CD4-positive, alpha-beta T cell (primary cell): ENCODE measurements at regions not wholly inside any gene's neighbourhood (a gene's known extent, or its start where the extent isn't known, plus 50 kb on each side); places are given as distances from the start of the nearest gene placed in this dataset.

Experiments used
- ATAC-seq: fragments of 200-7000 bp; cut with Tn5 transposase; one replicate; pipeline ENCODE4 v1.10.0; 2022; ENCODE audit warnings: mild to moderate bottlenecking; ENCODE audit not compliant: poor library complexity
- CTCF ChIA-PET: fragments of 350-600 bp; sonication (Branson Sonifier 250); formaldehyde crosslinking; loops from one replicate; lab custom pipeline; 2021; ENCODE audit warnings: antibody characterized with exemption, inconsistent platforms; lab: Charles Lee
- POLR2A ChIA-PET: fragments of 350-600 bp; sonication (Branson Sonifier 250); formaldehyde crosslinking; loops from one replicate; lab custom pipeline; 2021; ENCODE audit warnings: antibody characterized with exemption, inconsistent platforms; lab: Charles Lee
- DNase-seq, 14 experiments: peaks; one replicate each; pipeline ENCODE4 v3.0.0-alpha.2; 2013 to 2020; ENCODE audit warnings: mixed read lengths in 2 of 14
- H3K27ac ChIP-seq, 2 donors: one replicate each; pipeline versions ENCODE4 v1.5.1 to v1.7.0; 2013; ENCODE audit warnings: low read length in 2 of 2, low read depth in 1 of 2, mild to moderate bottlenecking in 1 of 2
- H3K27me3 ChIP-seq, 2 experiments: 1 replicate in 1 of 2; 2 replicates in 1 of 2; pipeline versions ENCODE4 v1.6.1 to v1.7.0; 2013; ENCODE audit warnings: low read length in 2 of 2, control low read depth in 1 of 2, mild to moderate bottlenecking in 1 of 2, moderate library complexity in 1 of 2; ENCODE audit not compliant: insufficient read depth in 2 of 2, control insufficient read depth in 1 of 2
- H3K36me3 ChIP-seq: one replicate; pipeline ENCODE4 v1.6.1; 2013; ENCODE audit warnings: low read length, control low read depth; ENCODE audit not compliant: insufficient read depth
- H3K4me1 ChIP-seq: one replicate; pipeline ENCODE4 v1.6.1; 2013; ENCODE audit warnings: low read length, control low read depth; ENCODE audit not compliant: insufficient read depth
- H3K4me3 ChIP-seq: one replicate; pipeline ENCODE4 v1.5.1; 2013; ENCODE audit warnings: mild to moderate bottlenecking, low read length, moderate library complexity
- H3K9me3 ChIP-seq, 2 experiments: 1 replicate in 1 of 2; 2 replicates in 1 of 2; pipeline versions ENCODE4 v1.6.1 to v1.7.0; 2013; ENCODE audit warnings: low read length in 2 of 2, mild to moderate bottlenecking in 2 of 2, control low read depth in 1 of 2, moderate library complexity in 1 of 2; ENCODE audit not compliant: control insufficient read depth in 1 of 2, insufficient read depth in 1 of 2
- H3K27ac Mint-ChIP-seq: one replicate; pipeline ENCODE4 v1.8.0; 2020; ENCODE audit warnings: mixed read lengths
- H3K27me3 Mint-ChIP-seq: one replicate; pipeline ENCODE4 v1.8.0; 2021; ENCODE audit warnings: mixed read lengths
- H3K36me3 Mint-ChIP-seq: one replicate; pipeline ENCODE4 v1.8.0; 2021; ENCODE audit warnings: low read depth, mixed read lengths
- H3K4me1 Mint-ChIP-seq: one replicate; pipeline ENCODE4 v1.8.0; 2021; ENCODE audit warnings: low read depth, mixed read lengths
- H3K4me3 Mint-ChIP-seq: one replicate; pipeline ENCODE4 v1.8.0; 2020; ENCODE audit warnings: mild to moderate bottlenecking, mixed read lengths
- H3K9me3 Mint-ChIP-seq: one replicate; pipeline ENCODE4 v1.8.0; 2020; ENCODE audit warnings: mixed read lengths
- intact Hi-C, 2 experiments: fragments of 100-400 bp; cut with DNase I in 1 of 2; cut with micrococcal nuclease in 1 of 2; formaldehyde crosslinking; loops; one replicate each; pipeline versions ENCODE4 v1.15.1 to v1.9.0; 2023 to 2025; cut with DNase I, micrococcal nuclease
- TF ChIP-seq, protein P1 (sequence below): fragments of 200-600 bp; IDR thresholded peaks from one replicate; pipeline ENCODE4 v1.8.0; 2022; ENCODE audit warnings: antibody characterized with exemption, mild to moderate bottlenecking

DNA sequence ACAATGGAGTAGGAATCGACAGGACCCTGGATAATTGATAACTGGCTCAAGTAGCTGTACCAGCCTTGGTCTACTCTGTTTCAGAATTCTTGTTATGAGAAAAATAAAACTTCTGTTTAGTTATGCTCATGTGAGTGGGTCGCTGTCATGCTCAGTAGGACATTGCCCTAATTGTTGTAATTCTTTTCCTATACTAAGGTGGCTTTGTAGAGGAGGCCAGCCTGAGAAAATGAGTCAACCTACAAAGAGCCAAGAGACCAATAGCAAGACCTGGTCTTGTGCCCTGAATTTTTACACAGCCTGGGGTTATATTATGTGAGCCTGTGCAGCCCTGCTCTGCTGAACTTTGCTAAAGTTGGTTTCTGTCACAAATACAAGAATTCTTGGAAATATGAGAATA lies 238.4 kb downstream of the MEIS1 start:
- no peak overlapping the region for H3K4me3 Mint-ChIP-seq
- ATAC-seq (no peak), DNase-seq (no peak)
- ChIA-PET CTCF (no interaction called here), POLR2A (no interaction called here)
- TF ChIP-seq, protein P1, sequence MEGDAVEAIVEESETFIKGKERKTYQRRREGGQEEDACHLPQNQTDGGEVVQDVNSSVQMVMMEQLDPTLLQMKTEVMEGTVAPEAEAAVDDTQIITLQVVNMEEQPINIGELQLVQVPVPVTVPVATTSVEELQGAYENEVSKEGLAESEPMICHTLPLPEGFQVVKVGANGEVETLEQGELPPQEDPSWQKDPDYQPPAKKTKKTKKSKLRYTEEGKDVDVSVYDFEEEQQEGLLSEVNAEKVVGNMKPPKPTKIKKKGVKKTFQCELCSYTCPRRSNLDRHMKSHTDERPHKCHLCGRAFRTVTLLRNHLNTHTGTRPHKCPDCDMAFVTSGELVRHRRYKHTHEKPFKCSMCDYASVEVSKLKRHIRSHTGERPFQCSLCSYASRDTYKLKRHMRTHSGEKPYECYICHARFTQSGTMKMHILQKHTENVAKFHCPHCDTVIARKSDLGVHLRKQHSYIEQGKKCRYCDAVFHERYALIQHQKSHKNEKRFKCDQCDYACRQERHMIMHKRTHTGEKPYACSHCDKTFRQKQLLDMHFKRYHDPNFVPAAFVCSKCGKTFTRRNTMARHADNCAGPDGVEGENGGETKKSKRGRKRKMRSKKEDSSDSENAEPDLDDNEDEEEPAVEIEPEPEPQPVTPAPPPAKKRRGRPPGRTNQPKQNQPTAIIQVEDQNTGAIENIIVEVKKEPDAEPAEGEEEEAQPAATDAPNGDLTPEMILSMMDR, result no peak
- no peaks in the 10 kb centered on the region for H3K36me3 Mint-ChIP-seq
- no peaks in the 10 kb centered on the region for H3K27me3 ChIP-seq
- H3K9me3 ChIP-seq, result no peaks in the 10 kb centered on the region
- intact Hi-C loops, result no loop called here
- no peaks in the 10 kb centered on the region for H3K27me3 Mint-ChIP-seq
- H3K4me1 Mint-ChIP-seq, result no peaks in the 10 kb centered on the region
- no peaks in the 10 kb centered on the region for H3K4me1 ChIP-seq
- H3K27ac Mint-ChIP-seq, result no peak overlapping the region
- no peak overlapping the region for H3K27ac ChIP-seq
- no peaks in the 10 kb centered on the region for H3K36me3 ChIP-seq
- H3K4me3 ChIP-seq, result no peak overlapping the region
- no peaks in the 10 kb centered on the region for H3K9me3 Mint-ChIP-seq

- H3K27me3 Mint-ChIP-seq, result no peaks in the 10 kb centered on the region
- Histone ChIP-seq H3K4me1 (no peaks in the 10 kb centered on the region), H3K9me3 (no peaks in the 10 kb centered on the region), H3K36me3 (no peaks in the 10 kb centered on the region), H3K27me3 (no peaks in the 10 kb centered on the region), H3K27ac (no peak overlapping the region), H3K4me3 (no peak overlapping the region)
- intact Hi-C loops, result no loop called here
- ATAC-seq (no peak), DNase-seq (no peak)
- H3K36me3 Mint-ChIP-seq, result no peaks in the 10 kb centered on the region
- no peak overlapping the region for H3K4me3 Mint-ChIP-seq
- ChIA-PET CTCF (no interaction called here), POLR2A (no interaction called here)
- no peaks in the 10 kb centered on the region for H3K9me3 Mint-ChIP-seq
- no peak overlapping the region for H3K27ac Mint-ChIP-seq
- TF ChIP-seq, protein P1, result no peak
- no peaks in the 10 kb centered on the region for H3K4me1 Mint-ChIP-seq
These were observed 239.2 kb downstream of the MEIS1 start for GRCh38 chr2:66674087-66674486.

GRCh38 chr2:66675591-66675990 lies 240.7 kb downstream of the MEIS1 start:
- ChIA-PET POLR2A (no interaction called here), CTCF (no interaction called here)
- intact Hi-C loops, result no loop called here
- no peak overlapping the region for H3K4me3 ChIP-seq
- Mint-ChIP-seq H3K27me3 (no peaks in the 10 kb centered on the region), H3K4me3 (no peak overlapping the region), H3K9me3 (no peaks in the 10 kb centered on the region), H3K36me3 (no peaks in the 10 kb centered on the region), H3K27ac (no peak overlapping the region), H3K4me1 (no peaks in the 10 kb centered on the region)
- H3K36me3 ChIP-seq, result no peaks in the 10 kb centered on the region
- TF ChIP-seq, protein P1, result no peak
- H3K9me3 ChIP-seq, result no peaks in the 10 kb centered on the region
- H3K4me1 ChIP-seq, result no peaks in the 10 kb centered on the region
- ATAC-seq (no peak), DNase-seq (no peak)
- H3K27me3 ChIP-seq, result no peaks in the 10 kb centered on the region
- H3K27ac ChIP-seq, result no peak overlapping the region
